ENCODE measurements at regions not wholly inside any gene's neighbourhood (a gene's known extent, or its start where the extent isn't known, plus 50 kb on each side); places are given as distances from the start of the nearest gene placed in this dataset.
"Not testable (repeated sequence)": the region's sequence is repeated elsewhere in the genome, so short reads cannot be mapped to it uniquely, and the experiment has no call there.

DNA sequence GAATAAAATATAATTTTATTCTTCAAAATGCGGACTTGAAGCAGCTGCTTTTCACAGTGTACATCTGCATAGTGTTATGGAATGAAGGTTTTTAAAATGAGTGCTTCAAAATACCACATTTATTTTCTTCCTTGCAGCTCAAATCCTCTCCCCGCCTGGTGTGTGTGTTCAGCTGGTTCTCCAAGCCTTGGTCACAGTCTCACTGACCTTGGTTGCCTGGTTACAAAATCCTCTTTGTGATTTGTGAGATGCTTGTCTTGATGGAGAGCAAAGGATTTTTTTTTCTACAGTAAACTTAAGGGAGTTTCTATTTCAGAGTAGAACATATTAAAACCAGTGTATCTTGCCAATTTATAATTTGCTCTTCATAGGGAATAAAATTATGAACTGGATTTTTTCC is 139.2 kb downstream of the PCDH18 start:
- peak; percentile 12 for DNase-seq

DNA sequence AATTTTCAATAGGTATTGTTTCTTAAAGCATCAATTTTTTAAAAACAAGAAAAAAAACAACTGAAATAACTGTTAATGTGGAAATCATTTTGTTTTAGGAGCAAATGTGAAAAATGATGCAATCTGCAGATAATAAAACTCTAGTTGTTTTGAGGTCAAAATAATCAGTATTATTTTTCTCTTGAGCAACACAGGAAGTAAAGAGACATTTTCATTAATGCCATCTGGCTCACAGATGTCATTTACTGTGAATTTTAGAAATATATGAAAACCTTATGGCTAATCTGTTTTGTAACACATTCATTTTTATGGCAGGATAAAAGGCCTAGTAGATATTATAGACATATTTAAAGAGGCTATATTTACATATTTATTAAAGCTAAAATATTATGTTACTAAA is 141.6 kb downstream of the PCDH18 start:
- no peak for DNase-seq

DNA sequence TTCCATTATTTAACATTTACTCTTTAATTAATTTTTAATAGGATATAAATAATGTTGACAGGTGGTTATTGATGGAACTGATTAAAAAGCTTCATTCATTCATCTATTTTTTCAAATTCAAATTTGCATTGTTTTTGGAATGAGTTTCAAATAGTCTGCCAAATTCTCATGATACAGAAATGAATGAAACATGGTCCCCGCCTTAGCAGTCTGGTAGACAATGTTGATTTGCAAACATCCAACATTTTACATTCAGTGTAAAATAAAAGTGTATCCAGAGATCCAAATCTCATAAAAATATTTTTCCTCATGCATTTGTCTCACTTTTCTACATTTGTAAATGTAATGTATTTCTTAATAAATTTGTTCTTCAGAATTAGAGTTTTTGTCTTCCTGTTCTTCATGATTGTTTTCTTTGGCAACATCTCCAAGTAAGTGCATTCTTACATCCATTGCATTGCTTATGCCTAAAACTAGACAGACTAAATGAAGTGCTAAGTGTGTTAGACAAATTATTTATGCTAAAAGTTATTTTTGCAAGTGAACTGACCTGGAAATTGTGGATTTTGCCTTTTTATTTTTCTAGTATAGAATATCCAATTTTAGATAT is 142.3 kb downstream of the PCDH18 start:
- no peak for DNase-seq

DNA sequence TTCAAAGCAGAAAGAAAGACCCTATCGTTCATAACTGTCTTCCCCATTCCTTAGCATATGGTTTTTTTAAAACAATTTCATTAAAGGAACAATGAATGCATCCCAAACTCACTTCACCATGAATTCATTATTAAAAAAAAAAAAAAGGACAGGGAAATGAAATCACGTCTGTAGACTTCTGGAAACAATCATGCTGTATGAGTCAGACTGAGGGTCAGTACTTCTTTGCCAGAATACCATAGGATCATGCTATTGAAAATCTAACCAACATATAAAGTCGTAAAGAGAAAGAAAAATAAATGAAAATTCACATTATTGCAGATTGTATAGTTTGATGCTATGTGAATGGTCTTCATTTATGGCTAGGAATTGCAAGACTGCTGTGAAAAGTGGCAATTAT is 144.4 kb downstream of the PCDH18 start:
- DNase-seq = no peak

DNA sequence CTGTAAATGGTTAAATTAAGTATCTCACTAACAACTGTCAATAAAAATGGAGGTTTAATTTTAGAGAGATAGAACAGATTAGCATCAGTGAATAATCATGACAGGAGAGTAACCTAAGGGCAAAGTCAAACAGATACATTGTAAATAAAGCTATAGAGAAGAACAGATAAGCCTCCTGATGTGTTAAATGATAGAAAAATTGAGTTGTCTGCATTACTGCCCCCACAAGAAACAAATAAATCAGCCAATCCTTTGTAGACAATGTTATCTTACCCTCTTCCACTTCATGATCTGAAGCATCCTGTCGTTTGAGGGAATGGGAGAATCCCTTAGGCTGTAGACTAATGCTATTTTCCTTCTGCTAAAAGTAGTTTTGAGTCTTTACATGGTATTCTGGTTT is 147.8 kb downstream of the PCDH18 start:
- DNase-seq = no peak

DNA sequence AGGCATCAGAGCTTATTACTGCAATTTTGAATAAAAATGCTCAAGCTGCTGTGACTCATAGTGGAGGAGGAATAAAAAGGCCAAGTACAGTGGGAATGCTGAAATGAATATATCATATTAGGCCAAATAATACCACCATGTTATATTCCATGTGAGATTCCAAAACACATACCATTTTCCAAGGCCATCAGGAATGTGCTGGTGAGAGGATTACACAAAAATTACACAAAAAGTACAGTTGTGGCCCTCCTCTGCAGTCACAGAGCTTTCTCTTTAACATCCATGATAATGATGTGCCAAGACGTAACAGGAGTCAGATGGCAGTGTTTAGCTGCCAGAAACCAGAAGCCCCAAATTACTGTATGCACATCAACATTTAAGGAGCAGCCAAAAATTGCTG is 153.5 kb downstream of the PCDH18 start:
- no peak for DNase-seq

DNA sequence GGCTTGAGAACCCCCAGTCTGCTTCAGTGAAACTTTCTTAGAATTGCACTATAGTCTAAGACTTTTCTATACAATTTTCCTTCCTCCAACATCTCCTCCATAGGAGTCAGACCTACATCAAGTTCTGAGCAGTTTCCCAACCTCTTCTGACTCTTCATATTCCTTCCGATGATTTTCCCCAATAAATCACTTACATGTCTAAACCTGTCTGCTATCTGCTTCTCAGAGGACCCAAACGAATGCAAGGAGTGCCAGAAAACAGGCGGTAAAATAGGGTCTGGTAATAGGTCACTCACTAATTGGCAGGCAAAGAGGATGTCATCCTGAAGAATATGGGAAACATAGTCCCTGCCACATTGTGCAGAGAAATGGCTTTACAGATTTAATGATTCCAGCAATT is 153.9 kb downstream of the PCDH18 start:
- DNase-seq = no peak

DNA sequence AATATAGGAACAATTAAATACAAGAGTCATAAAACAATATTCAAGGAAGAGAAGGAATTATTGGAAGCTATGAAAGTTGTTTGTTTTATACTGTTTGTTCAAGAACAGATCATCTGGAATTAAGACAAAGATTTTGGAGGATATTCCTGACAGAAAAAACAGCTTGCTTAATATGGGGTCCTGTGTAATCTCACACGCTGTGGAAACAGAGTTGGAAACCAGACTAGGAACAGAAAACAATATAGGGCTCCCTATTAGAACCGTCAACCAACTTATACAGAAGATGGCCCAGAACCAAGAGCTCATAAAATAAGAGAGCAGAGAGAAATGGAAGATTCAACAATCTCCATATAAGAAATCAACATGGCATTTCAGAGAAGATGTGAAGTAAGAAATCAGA is 156.0 kb downstream of the PCDH18 start:
- no peak for DNase-seq

DNA sequence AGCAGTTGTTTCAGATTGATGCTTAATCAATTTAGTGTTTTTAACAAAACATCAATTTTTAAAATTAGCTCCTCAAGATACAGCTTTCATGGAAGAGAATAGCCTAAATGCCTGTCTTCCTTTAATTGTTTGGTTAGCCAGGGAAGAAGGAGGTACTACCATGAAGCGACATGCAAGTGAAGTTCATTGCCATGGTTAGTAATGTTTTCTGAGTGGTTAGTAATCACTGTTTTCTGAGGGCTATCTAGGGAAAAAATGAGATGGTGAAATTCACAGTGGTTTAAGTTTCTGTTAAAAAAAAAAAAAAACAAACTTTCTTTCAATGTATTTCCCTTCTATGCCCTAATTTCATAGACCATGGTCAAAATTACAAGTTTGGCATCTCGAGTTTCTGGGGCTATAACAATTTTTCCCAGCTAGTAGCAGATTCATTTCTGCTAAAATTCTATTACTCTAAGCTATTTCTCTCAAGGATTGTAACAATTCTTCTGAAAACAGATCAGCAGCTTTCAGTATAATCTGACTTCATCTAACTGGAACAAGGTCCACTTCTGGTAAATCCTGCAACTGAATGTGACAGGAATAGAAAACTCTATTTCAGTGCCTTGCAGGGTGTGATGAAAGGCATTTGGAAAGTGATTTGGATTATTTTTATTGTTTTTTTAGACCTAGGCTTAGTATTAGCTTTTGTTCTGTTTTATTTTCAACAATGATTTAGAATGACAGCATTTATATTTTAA is 157.0 kb downstream of the PCDH18 start:
- no peak for DNase-seq

DNA sequence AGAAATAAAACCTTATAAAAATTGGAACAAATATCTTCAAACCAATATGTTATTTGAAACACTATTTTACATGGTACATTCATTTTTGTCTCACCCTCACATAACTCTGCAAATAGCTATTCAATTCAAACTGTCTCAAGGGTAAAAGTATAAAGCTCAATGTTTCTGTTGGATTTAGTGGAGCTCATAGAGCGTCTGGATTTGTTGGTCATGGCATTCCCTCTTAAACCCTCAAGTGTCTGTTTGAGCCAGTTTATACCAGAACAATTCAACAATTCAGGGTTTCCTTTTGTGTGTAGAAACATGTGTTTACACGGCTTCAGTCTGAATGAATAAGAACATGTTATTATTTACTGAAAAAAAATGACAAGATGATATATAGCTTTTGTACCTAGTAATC is 161.6 kb downstream of the PCDH18 start:
- no peak for DNase-seq

DNA sequence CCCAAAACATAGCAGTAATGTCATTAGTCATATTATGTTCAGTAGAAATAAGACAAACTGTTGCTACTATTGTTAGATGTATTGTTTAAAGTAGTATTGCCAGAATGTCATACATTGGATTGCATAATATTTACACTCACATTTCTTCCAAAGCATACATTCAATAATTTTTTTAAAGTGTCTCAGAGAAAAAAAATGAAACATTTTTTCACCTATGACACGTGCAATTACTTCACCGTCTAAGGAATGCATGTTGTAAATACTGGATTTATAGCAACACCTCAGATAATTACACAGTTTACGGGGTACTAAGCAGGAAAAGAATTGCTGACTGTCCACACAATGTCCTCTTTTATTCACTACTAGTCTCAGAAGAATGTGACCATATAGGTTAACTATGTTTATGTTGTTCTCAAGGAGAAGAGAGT is 162.1 kb downstream of the PCDH18 start:
- no peak for DNase-seq

DNA sequence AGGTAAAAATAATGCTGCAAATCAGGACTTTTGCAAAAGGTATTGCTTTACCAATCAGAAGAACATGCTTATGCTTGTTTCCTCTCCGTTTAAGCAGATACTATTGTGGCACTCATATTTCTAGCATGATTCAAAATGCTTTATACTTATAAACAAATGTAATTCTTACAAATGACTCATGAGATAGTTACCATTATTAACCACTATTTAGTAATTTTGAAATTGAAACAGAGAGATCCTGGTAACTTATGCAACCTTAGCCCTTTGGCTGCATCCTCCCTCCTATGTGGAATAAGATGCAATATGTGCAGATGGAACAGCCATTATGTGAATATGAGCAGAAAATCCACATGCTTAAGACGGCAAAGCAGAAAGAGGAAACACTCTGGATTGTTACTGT is 164.7 kb downstream of the PCDH18 start:
- DNase-seq = no peak

DNA sequence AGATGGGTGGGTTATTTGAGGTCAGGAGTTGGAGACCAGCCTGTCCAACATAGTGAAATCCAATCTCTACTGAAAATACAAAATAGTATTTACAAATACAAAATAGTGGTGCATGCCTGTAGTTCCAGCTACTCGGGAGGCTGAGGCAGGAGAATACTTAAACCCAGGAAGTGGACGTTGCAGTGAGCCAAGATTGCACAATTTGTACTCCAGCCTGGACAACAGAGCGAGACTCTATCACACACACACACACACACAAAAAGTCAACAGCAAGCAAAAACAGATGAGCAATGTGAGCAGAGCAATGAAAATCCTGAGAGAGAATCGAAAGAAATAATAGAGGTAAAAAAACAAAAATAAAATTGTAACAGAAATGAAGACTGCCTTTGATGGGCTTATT is 168.8 kb downstream of the PCDH18 start:
- DNase-seq = no peak

DNA sequence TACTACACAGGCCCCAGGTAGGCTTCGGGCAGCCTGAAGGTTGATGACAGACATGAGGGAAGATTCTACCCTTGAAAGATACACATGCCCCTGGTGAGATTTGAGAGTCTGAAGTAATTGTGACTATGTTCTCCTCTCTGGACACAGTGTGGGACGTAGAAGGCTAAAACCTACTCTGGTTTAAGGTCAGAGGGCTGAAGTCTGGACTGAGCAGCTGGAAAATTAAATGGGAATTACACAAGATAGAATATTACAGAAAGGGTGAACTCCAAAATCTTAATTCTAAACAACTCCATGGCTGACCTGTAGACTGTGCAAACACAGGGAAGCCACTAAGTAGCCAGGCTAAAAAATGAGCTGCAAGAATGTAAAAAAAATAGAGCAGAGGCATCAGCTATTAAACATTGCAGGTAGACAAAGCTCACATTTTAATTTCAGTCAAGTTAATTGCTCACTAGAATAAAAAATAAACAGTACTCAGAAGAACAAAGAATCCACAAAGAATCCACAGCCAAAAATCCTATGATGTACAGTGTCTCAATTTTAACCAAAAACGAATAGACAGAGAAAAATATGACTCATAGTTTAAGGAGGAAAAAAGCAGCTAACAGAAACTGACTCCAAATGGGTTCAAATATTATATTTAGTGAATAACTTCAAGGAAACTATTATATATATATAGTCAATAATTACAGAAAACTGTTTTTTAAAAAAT is 170.4 kb downstream of the PCDH18 start:
- no peak for DNase-seq

DNA sequence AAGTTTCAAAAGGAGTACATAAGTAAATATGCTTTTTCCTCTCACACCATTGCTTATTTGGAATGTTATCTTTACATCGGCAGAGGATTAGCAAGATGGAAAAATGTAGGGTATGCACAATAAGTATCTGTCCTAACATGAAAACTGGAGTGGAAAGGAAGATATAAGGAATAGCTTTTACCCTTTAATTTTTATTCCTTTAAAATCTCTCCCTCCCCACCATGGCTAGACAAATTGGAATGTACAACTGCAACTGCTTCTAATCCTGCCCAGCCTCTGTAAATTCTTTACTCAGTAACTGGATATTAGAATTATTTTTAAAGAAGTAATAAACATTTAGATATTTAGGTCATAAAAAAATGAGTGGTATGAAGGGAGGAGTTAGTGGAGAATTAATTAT is 171.5 kb downstream of the PCDH18 start:
- DNase-seq = no peak

DNA sequence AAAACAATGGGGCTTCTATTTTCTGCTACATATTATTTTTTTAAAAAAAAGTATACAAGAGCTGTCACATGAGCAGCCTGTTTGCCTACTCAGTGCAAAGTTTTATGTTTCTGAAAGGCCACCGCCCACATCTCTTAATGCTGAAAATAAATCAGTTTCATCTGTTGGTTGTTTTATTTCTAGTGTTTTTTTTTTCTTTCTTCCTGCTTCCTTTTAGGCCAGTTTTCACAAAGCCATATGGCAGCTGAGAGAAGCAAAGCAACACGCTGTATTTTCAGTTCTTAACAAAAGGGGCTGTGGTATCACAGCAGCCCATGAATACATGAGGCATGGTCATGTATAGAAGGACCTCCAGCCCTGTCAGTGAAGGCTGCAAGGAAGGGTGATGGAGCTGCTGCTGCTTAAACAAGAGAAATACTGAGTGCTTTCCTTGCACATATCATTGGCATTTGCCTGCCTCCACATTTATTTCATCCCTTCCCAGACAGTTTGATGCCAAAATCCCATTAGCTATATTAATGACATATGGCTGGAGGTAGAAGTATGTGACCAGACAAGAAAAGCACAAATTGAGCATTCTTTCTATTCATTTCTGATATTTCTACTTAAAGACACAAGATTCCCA is 172.5 kb downstream of the PCDH18 start:
- no peak for DNase-seq

DNA sequence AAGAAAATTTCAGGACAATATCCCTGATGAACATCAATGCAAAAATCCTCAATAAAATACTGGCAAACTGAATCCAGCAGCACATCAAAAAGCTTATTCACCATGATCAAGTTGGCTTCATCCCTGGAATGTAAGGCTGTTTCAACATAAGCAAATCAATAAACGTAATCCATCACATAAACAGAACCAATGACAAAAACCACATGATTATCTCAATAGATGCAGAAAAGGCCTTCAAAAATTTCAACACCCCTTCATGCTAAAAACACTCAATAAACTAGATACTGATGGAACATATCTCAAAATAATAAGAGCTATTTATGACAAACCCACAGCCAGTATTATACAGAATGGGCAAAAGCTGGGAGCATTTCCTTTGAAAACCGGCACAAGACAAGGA is 177.7 kb downstream of the PCDH18 start:
- not testable (repeated sequence) for DNase-seq

DNA sequence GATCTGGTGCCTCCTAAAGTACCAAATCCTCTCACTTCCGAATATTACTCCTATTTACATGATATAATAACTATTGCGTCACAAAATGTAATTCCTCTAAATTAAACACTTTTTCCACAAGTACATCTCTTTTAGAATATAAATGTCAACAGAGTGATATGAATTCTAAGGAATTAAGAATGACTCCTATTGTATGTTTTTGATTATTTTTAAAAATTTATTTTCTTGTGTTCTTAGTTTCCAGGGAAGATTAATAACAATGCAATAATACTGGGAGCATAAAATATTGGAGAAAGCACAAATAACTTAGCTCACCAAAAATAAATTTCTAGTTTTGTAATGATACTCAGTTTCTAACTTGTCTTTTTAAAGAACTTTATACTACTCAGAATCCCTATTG is 184.9 kb downstream of the PCDH18 start:
- DNase-seq = no peak

DNA sequence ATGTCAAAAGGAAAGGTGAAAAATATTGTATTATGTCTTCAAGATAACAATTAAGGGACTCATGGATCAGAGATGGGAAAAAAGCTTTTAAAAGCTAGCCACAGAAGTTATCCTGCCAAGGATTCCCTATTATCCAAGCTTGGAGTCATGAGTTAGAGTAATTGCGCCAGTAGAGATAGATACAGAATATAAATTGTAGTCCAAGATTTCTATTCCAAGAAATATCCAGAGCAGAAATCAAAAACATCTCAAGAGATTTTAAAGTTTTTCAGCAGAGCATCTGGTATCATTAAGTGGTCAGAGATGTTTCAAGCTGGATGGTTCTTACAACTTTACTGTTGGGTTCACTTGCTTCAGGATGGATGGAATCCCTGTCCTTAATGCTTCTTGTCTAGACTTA is 186.7 kb downstream of the PCDH18 start:
- no peak for DNase-seq

DNA sequence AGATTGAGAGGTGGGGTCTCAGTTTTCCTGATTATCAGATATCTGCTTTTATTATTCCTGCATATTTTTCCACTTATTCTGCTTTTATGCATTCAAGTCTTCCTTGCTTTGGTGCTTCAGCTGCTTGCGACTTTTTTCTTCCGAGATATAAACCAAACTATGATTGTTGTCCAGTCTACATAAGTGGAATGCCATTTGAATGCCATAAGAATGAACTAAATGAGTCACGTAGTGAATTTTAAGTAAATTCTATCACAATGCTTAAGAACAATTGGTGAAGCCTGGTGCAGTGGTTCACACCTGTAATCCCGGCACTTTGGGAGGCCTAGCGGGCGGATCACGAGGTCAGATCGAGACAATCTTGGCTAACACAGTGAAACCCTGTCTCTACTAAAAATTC is 189.1 kb downstream of the PCDH18 start:
- DNase-seq = no peak

DNA sequence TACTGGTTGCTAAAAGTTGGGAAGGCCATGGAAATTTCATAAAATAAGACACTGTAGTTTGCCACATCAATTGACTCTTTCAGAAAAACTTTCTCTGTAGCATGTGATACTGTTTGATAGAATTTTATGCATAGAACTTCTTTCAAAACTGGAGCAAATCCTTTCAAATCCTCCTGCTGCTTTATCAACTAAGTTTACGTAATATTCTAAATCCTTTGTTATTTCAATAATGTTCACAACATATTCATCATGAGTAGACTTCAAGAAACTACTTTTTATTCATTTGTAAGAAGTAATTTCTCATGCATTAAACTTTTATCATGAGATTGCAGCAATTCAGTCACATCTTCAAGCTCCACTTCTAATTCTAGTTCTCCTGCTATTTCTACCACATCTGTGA is 199.3 kb downstream of the PCDH18 start:
- DNase-seq = no peak

DNA sequence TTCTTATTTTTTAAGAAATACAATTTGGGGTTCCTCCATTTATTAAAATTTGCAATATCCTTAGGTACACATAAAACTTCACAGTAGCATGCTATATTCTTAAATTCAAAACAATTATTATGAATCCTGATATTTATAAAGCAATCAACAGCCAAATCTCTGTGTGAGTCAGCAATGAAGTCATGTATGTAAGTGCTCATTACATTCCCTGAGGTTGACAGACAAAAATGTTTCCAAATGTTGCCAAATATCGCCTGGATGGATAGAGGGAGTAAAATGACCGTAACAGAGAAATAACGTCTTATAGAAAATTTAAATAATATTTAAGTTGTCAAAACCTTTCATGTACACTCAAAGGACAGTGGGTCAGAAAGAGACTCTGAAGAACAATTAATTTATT is 220.0 kb downstream of the PCDH18 start:
- no peak for DNase-seq

DNA sequence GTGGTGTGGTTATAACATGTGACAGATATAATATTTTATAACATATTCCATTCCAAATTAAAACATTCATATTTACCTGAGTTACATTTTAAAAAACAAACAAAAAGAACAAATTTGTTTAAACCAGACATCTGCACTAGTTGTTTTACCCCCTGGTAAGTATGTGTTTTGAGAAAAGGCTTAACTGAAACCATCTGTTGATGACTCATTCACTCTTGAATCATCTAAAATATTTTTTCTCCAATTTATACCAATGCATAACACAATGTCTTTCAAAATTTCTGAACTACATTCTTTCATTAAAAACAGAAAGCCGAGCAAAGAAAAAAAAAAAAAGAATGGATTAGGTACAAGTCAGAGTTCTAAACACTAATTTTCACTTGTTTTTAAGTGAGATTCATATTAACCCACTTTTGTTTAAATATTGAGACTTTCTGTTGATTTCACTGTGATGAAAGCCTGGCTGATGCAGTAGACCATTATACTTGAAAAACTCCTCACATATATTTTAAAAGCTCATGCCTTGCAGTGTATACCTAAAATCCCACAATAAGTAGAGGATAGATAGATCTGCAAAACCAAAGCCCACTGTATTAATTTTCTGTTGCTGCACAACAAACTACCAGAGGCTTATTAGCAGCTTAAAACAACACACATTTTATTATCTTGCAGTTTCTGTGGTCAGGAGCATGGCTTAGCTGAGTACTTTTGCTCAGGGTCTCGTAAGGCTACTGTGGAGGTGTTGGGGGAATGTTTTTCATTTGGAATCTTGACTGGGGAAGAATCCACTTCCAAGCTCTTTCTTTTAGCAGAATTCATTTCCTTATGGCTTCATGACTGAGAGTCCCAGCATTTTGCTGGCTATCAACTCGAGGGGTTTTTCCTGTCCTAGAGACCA is 221.5 kb downstream of the PCDH18 start:
- DNase-seq = no peak

Measured in NCI-H510A treated with DMSO at 0.1 percent for 48 hours (cell line).